ENCODE measurements at regions not wholly inside any gene's neighbourhood (a gene's known extent, or its start where the extent isn't known, plus 50 kb on each side); places are given as distances from the start of the nearest gene placed in this dataset.

- no peak for TF ChIP-seq REST (IDR thresholded peaks at IDR 0.05; ENCODE audit: low read depth)
- TF ChIP-seq FOXM1 (IDR thresholded peaks at IDR 0.05; ENCODE audit: borderline replicate concordance, low read depth): no peak
- no peak for TF ChIP-seq NFIC (IDR thresholded peaks at IDR 0.05)
- no peak for TF ChIP-seq TAF1 (IDR thresholded peaks at IDR 0.05; ENCODE audit: low read depth)
- TF ChIP-seq CEBPB (IDR thresholded peaks at IDR 0.05): no peak
- no peak for TF ChIP-seq MAX (IDR thresholded peaks at IDR 0.05)
- no peak for TF ChIP-seq RAD21 (IDR thresholded peaks at IDR 0.05; ENCODE audit: low read depth)
- TF ChIP-seq TCF12 (IDR thresholded peaks at IDR 0.05; ENCODE audit: low read depth): no peak
- no peak for TF ChIP-seq EGR1 (IDR thresholded peaks at IDR 0.05)
- TF ChIP-seq EP300 (IDR thresholded peaks at IDR 0.05; ENCODE audit: borderline replicate concordance): no peak
- no peak for TF ChIP-seq USF1 (IDR thresholded peaks at IDR 0.05)
- TF ChIP-seq ZBTB7A (IDR thresholded peaks at IDR 0.05; ENCODE audit: low read depth): no peak
- TF ChIP-seq YY1 (IDR thresholded peaks at IDR 0.05; ENCODE audit: low read depth): no peak
- TF ChIP-seq TEAD4 (IDR thresholded peaks at IDR 0.05): no peak
These were observed 185.3 kb downstream of the IRX1 start for GRCh38 chr5:3780907-3781306.

Measured in Ishikawa (cell line).